Cardiac muscle cell (in vitro differentiated cells and primary cell): ENCODE measurements at regions not wholly inside any gene's neighbourhood (a gene's known extent, or its start where the extent isn't known, plus 50 kb on each side); places are given as distances from the start of the nearest gene placed in this dataset.

Experiments
- DNase-seq, 2 donors: peaks; one replicate each; pipeline versions ENCODE4 v3.0.0 to v3.0.0-alpha.2; 2010 to 2017; ENCODE audit warnings: low read depth in 1 of 2, low spot score in 1 of 2
- H3K27ac ChIP-seq: fragments of 200-600 bp; sonication (generic); 2 replicates; pipeline ENCODE4 v1.5.1; 2016
- H3K27me3 ChIP-seq: fragments of 200-600 bp; sonication (generic); 2 replicates; pipeline ENCODE4 v1.6.0; 2016; ENCODE audit warnings: control low read depth
- H3K36me3 ChIP-seq: fragments of 200-600 bp; sonication (generic); 2 replicates; pipeline ENCODE4 v1.5.1; 2016; ENCODE audit warnings: control low read depth
- H3K4me1 ChIP-seq: fragments of 200-600 bp; sonication (generic); 2 replicates; pipeline ENCODE4 v1.8.1; 2017; ENCODE audit warnings: low read depth, mild to moderate bottlenecking, mixed run types
- H3K4me3 ChIP-seq: fragments of 200-600 bp; sonication (generic); 2 replicates; pipeline ENCODE4 v1.5.1; 2016; ENCODE audit warnings: mild to moderate bottlenecking
- H3K9me3 ChIP-seq: fragments of 200-600 bp; sonication (generic); 2 replicates; pipeline ENCODE4 v1.5.1; 2017; ENCODE audit warnings: low read depth, mild to moderate bottlenecking, control low read depth
- CTCF ChIP-seq: IDR thresholded peaks from 2 replicates; pipeline ENCODE4 v1.5.1; 2012; ENCODE audit warnings: low read depth, mild to moderate bottlenecking, low read length

GRCh38 chr10:71058308-71058707 is 154.1 kb upstream of the UNC5B start:
- peaks cover 31% of the 10 kb centered on the region for H3K4me1 ChIP-seq
- no peak for DNase-seq
- H3K36me3 ChIP-seq = no peaks in the 10 kb centered on the region
- H3K9me3 ChIP-seq = no peaks in the 10 kb centered on the region
- no peaks in the 10 kb centered on the region for H3K27me3 ChIP-seq
- H3K27ac ChIP-seq = no peak overlapping the region
- TF ChIP-seq CTCF = no peak
- no peak overlapping the region for H3K4me3 ChIP-seq

DNA sequence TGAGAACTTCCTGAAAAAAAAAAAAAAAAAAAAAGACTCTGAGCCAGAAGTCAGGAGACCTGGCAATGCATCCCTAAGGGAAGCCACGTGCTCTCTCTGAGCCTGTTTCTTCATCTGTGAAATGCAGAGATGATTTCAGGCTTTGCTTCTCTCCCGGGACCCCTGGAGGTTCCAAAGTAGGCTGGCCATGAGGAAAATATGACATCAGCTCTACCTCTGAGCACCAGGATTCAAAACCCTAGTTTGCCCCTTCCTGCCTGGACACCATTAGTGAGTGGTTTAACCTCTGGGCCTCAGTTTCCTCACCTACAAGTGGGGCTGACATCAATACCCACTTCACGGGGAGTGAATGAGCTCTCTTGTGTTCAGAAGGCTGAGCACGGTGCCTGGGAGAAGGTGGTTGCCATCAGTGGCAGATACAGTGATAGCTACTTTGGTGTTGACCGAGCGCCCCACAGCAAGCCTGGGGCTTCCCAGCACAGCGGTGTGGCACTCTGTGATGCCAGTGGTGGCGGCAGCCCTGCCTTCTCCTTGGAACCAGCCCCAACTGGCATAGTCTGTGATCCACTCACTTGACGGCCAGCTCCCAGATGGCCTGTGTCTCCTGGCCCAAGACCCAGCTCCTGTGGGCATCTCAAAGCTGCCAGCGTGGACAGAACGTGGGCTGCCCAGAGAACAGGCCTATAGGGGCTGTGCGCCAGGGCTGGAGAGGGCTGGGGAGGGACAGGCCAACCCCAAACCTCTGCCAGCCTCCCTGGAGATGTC is 153.1 kb upstream of the UNC5B start:
- no peak for TF ChIP-seq CTCF
- Histone ChIP-seq H3K27ac (no peak overlapping the region), H3K36me3 (no peaks in the 10 kb centered on the region), H3K4me1 (peaks cover 35% of the 10 kb centered on the region), H3K9me3 (no peaks in the 10 kb centered on the region), H3K4me3 (no peak overlapping the region), H3K27me3 (no peaks in the 10 kb centered on the region)
- DNase-seq = peak in 1 of 2 donors; percentile 44

GRCh38 chr10:71059943-71060342 is 152.4 kb upstream of the UNC5B start:
- Histone ChIP-seq H3K27me3 (no peaks in the 10 kb centered on the region), H3K9me3 (no peaks in the 10 kb centered on the region), H3K27ac (no peak overlapping the region), H3K36me3 (no peaks in the 10 kb centered on the region), H3K4me1 (peaks cover 42% of the 10 kb centered on the region), H3K4me3 (no peak overlapping the region)
- TF ChIP-seq CTCF = no peak
- DNase-seq = no peak

- TF ChIP-seq CTCF = no peak
- Histone ChIP-seq H3K9me3 (no peaks in the 10 kb centered on the region), H3K27me3 (no peaks in the 10 kb centered on the region), H3K36me3 (no peaks in the 10 kb centered on the region), H3K27ac (peak overlapping the region; percentile 67), H3K4me1 (peaks cover 46% of the 10 kb centered on the region), H3K4me3 (no peak overlapping the region)
- no peak for DNase-seq
Observed at GRCh38 chr10:71060476-71061426, 151.6 kb upstream of the UNC5B start.

DNA sequence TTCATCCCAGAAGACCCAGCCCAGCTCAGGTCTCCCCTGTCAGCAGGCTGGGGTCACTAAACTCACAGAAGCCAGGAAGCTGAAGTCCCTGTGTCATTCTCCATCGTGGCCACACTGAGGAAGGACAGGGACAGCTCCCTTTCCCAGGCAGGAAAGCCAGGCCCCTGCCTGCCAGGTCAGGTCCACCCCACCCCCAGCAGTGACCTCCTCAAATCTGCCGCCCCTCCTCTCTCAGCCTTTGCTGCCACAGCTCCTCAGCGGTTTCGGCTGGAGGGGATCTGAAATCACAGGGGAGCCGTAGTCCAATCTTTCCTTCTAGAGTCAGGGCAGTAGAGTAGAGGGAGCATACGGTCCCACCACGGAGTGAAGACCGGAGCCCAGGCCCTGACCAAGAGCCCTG is 150.9 kb upstream of the UNC5B start:
- no peak for TF ChIP-seq CTCF
- Histone ChIP-seq H3K27ac (peak overlapping the region; percentile 67), H3K27me3 (no peaks in the 10 kb centered on the region), H3K36me3 (no peaks in the 10 kb centered on the region), H3K4me1 (peaks cover 46% of the 10 kb centered on the region), H3K9me3 (no peaks in the 10 kb centered on the region), H3K4me3 (no peak overlapping the region)
- DNase-seq = no peak
